GM12878 (cell line): ENCODE measurements at regions not wholly inside any gene's neighbourhood (a gene's known extent, or its start where the extent isn't known, plus 50 kb on each side); places are given as distances from the start of the nearest gene placed in this dataset.

Source experiments
- ATAC-seq: fragments of 200-7000 bp; cut with Tn5 transposase; 3 replicates; pipeline ENCODE4 v1.9.1; 2020; ENCODE audit warnings: mild to moderate bottlenecking, moderate library complexity
- BruUV-seq: library from RNA; stranded (reverse); fragments of 400-500 nt; replicated peaks from 2 replicates; lab custom pipeline; 2021; lab: Mats Ljungman, UMichigan
- CTCF ChIA-PET: fragments of 300-600 bp; sonication (Branson Sonifier 250); formaldehyde crosslinking; extraction: SDS; loops from one replicate; lab custom pipeline; 2021; ENCODE audit warnings: inconsistent platforms; lab: Yijun Ruan, JAX
- POLR2A ChIA-PET: fragments of 350-600 bp; formaldehyde crosslinking; extraction: SDS; loops from one replicate; lab custom pipeline; 2021; ENCODE audit warnings: inconsistent platforms; lab: Charles Lee
- RAD21 ChIA-PET: fragments of 300-600 bp; sonication (Branson Sonifier 250); formaldehyde crosslinking; loops from one replicate; lab custom pipeline; 2023; ENCODE audit warnings: antibody characterized with exemption; ENCODE audit not compliant: unreplicated experiment; lab: Charles Lee
- SMC1A ChIA-PET: fragments of 300-600 bp; sonication (Branson Sonifier 250); formaldehyde crosslinking; loops from one replicate; lab custom pipeline; 2023; ENCODE audit not compliant: unreplicated experiment, uncharacterized antibody; lab: Charles Lee
- DNase-seq: peaks from one replicate; pipeline ENCODE4 v3.0.0-alpha.2; 2011; ENCODE audit warnings: low read depth, low spot score
- FAIRE-seq: peaks from 3 replicates; lab custom pipeline; 2011; peaks lifted over from hg19 to GRCh38; lab: Jason Lieb, UNC
- H2AFZ ChIP-seq: 2 replicates; pipeline ENCODE4 v1.6.0; 2011; ENCODE audit warnings: low read depth, low read length, control low read depth; ENCODE audit not compliant: control insufficient read depth
- H3K27ac ChIP-seq: 2 replicates; pipeline ENCODE4 v1.5.1; 2011; ENCODE audit warnings: control low read depth; ENCODE audit not compliant: control insufficient read depth, insufficient read depth
- H3K27me3 ChIP-seq, 2 experiments: replicated peaks in 1 of 2; 2 replicates each; pipeline versions ENCODE4 v1.6.0 to v1.6.1; 2011; ENCODE audit warnings: low read length in 1 of 2; ENCODE audit not compliant: control insufficient read depth in 2 of 2, insufficient read depth in 2 of 2
- H3K36me3 ChIP-seq, 2 experiments: 2 replicates each; pipeline ENCODE4 v1.5.1; 2011; ENCODE audit warnings: low read length in 1 of 2; ENCODE audit not compliant: control insufficient read depth in 2 of 2, insufficient read depth in 2 of 2
- H3K4me1 ChIP-seq: 2 replicates; pipeline ENCODE4 v1.6.1; 2011; ENCODE audit warnings: mild to moderate bottlenecking, low read length, moderate library complexity, mixed read lengths; ENCODE audit not compliant: control insufficient read depth, insufficient read depth
- H3K4me2 ChIP-seq: 2 replicates; pipeline ENCODE4 v1.6.0; 2011; ENCODE audit warnings: control low read depth; ENCODE audit not compliant: control insufficient read depth, insufficient read depth
- H3K4me3 ChIP-seq: fragments of 200-600 bp; sonication (generic); 2 replicates; pipeline ENCODE4 v1.5.1; 2016
- H3K79me2 ChIP-seq: 2 replicates; pipeline ENCODE4 v1.6.0; 2011; ENCODE audit warnings: low read length; ENCODE audit not compliant: control insufficient read depth, insufficient read depth
- H3K9ac ChIP-seq: 2 replicates; pipeline ENCODE4 v1.8.0; 2011; ENCODE audit warnings: low read length, control low read depth, mixed read lengths; ENCODE audit not compliant: control insufficient read depth, insufficient read depth
- H3K9me3 ChIP-seq: replicated peaks from 3 replicates; pipeline ENCODE4 v1.5.1; 2011; ENCODE audit warnings: mild to moderate bottlenecking, low read length; ENCODE audit not compliant: control insufficient read depth, insufficient read depth
- H4K20me1 ChIP-seq: 2 replicates; pipeline ENCODE4 v1.6.0; 2011; ENCODE audit not compliant: control insufficient read depth, insufficient read depth
- BACH1 ChIP-seq: fragments of 450-650 bp; IDR thresholded peaks from 2 replicates; pipeline ENCODE4 v1.6.1; 2017; ENCODE audit warnings: mild to moderate bottlenecking, borderline replicate concordance
- BCLAF1 ChIP-seq: fragments of 450-650 bp; IDR thresholded peaks from 2 replicates; pipeline ENCODE4 v1.6.1; 2017; ENCODE audit warnings: antibody characterized with exemption, mild to moderate bottlenecking, moderate library complexity
- BMI1 ChIP-seq: fragments of 450-650 bp; IDR thresholded peaks from 2 replicates; pipeline ENCODE4 v1.6.1; 2016; ENCODE audit warnings: mild to moderate bottlenecking, moderate library complexity, borderline replicate concordance
- CHD2 ChIP-seq: IDR thresholded peaks from 2 replicates; pipeline ENCODE4 v1.6.1; 2011; ENCODE audit warnings: low read depth, low read length, improper control_type of control experiment, borderline replicate concordance
- CREM ChIP-seq: IDR thresholded peaks from 2 replicates; pipeline ENCODE4 v1.6.1; 2014; ENCODE audit warnings: antibody characterized with exemption, low read depth
- ELK1 ChIP-seq: IDR thresholded peaks from 2 replicates; pipeline ENCODE4 v1.6.1; 2012; ENCODE audit warnings: low read depth, low read length, improper control_type of control experiment
- ETV6 ChIP-seq, 2 experiments: fragments of 450-650 bp in 1 of 2; IDR thresholded peaks in 1 of 2; conservative IDR thresholded peaks in 1 of 2; 2 replicates each; pipeline ENCODE4 v1.6.1; 2014; ENCODE audit warnings: antibody characterized with exemption in 1 of 2, borderline replicate concordance in 1 of 2, low read depth in 1 of 2, mild to moderate bottlenecking in 1 of 2, moderate library complexity in 1 of 2
- IKZF1 ChIP-seq: fragments of 450-650 bp; conservative IDR thresholded peaks from 2 replicates; pipeline ENCODE4 v1.6.1; 2017; ENCODE audit warnings: antibody characterized with exemption, mild to moderate bottlenecking
- JUNB ChIP-seq: IDR thresholded peaks from 2 replicates; pipeline ENCODE4 v1.6.1; 2016; ENCODE audit warnings: antibody characterized with exemption, mild to moderate bottlenecking
- MTA3 ChIP-seq: IDR thresholded peaks from 2 replicates; pipeline ENCODE4 v1.6.1; 2012; ENCODE audit warnings: low read length, inconsistent platforms, borderline replicate concordance
- NFYA ChIP-seq: IDR thresholded peaks from 2 replicates; pipeline ENCODE4 v1.6.1; 2011; ENCODE audit warnings: low read depth, mild to moderate bottlenecking, low read length, improper control_type of control experiment, borderline replicate concordance
- NR2C1 ChIP-seq: fragments of 450-650 bp; IDR thresholded peaks from 2 replicates; pipeline ENCODE4 v1.6.1; 2017; ENCODE audit warnings: antibody characterized with exemption, mild to moderate bottlenecking, moderate library complexity
- PAX5 ChIP-seq: IDR thresholded peaks from 2 replicates; pipeline ENCODE4 v1.6.1; 2011; ENCODE audit warnings: low read depth, low read length, borderline replicate concordance
- PKNOX1 ChIP-seq: fragments of 450-650 bp; IDR thresholded peaks from 2 replicates; pipeline ENCODE4 v1.6.1; 2016; ENCODE audit warnings: mild to moderate bottlenecking
- POU2F2 ChIP-seq: IDR thresholded peaks from 3 replicates; pipeline ENCODE4 v1.6.1; 2011; ENCODE audit warnings: low read depth, mild to moderate bottlenecking, low read length, borderline replicate concordance
- TCF3 ChIP-seq: IDR thresholded peaks from 2 replicates; pipeline ENCODE4 v1.6.1; 2012; ENCODE audit warnings: low read depth, mild to moderate bottlenecking, low read length, borderline replicate concordance; ENCODE audit not compliant: insufficient read depth
- ZNF24 ChIP-seq: fragments of 450-650 bp; IDR thresholded peaks from 2 replicates; pipeline ENCODE4 v1.6.1; 2017; ENCODE audit warnings: antibody characterized with exemption, mild to moderate bottlenecking
- ZNF274 ChIP-seq: IDR thresholded peaks from one replicate; pipeline ENCODE4 v1.8.0; 2011; ENCODE audit not compliant: insufficient read length, insufficient read depth
- ZSCAN29 ChIP-seq: fragments of 450-650 bp; IDR thresholded peaks from 2 replicates; pipeline ENCODE4 v1.6.1; 2017; ENCODE audit warnings: mild to moderate bottlenecking, moderate library complexity
- WGBS: methylation state at CpG from one replicate; pipeline ENCODE4 v1.1.6; 2016; ENCODE audit warnings: low lambda C conversion rate; ENCODE audit not compliant: insufficient replicate concordance, insufficient coverage; ENCODE audit errors: missing lambda C conversion rate; 5-methylcytosine and 5-hydroxymethylcytosine counted together
- in situ Hi-C: fragments of 300-500 bp; cut with MboI; formaldehyde crosslinking; loops from 9 replicates; pipeline ENCODE4 v1.14.3; 2018; ENCODE audit warnings: mixed read lengths
- intact Hi-C: fragments of 100-400 bp; cut with micrococcal nuclease; formaldehyde crosslinking; loops from one replicate; pipeline ENCODE4 v1.14.2; 2022; ENCODE audit not compliant: unreplicated experiment

- TF ChIP-seq ETV6 (conservative IDR thresholded peaks at IDR 0.05 in 1 of 2, IDR thresholded peaks at IDR 0.05 in 1 of 2; ENCODE audit: borderline replicate concordance in 1 of 2, low read depth in 1 of 2), result no peak
- TF ChIP-seq TCF3, result no peak
- TF ChIP-seq CHD2, result no peak
- no peak for TF ChIP-seq PAX5
- TF ChIP-seq CREM, result no peak
These were observed 353.0 kb downstream of the ADAM29 start (continued) for GRCh38 chr4:175271010-175271630.

- no peaks in the 10 kb centered on the region for H4K20me1 ChIP-seq
- H3K4me1 ChIP-seq, result no peaks in the 10 kb centered on the region
- ChIA-PET CTCF (no interaction called here), SMC1A (no interaction called here), POLR2A (no interaction called here), RAD21 (no interaction called here)
- no peaks in the 10 kb centered on the region for H3K27me3 ChIP-seq
- intact Hi-C loops (no loop called here), in situ Hi-C loops (no loop called here)
- DNase-seq (no peak), FAIRE-seq (no peak), ATAC-seq (no peak)
- 16% methylated on average over 4 of the region's 4 CpGs for WGBS
- H3K36me3 ChIP-seq, result no peaks in the 10 kb centered on the region
- H3K9me3 ChIP-seq, result no peaks in the 10 kb centered on the region
- no peaks in the 10 kb centered on the region for H3K79me2 ChIP-seq
- no peak overlapping the region for H3K27ac ChIP-seq
- H3K9ac ChIP-seq, result no peak overlapping the region
- no peak overlapping the region for H3K4me2 ChIP-seq
- H2AFZ ChIP-seq, result no peak overlapping the region
- BruUV-seq, result no TSS peak
- no peak overlapping the region for H3K4me3 ChIP-seq
- no peak for TF ChIP-seq ZSCAN29
- no peak for TF ChIP-seq ZNF24
- TF ChIP-seq PKNOX1, result no peak
- no peak for TF ChIP-seq IKZF1
- TF ChIP-seq JUNB, result no peak
- no peak for TF ChIP-seq BMI1
- TF ChIP-seq BACH1, result no peak
- no peak for TF ChIP-seq POU2F2
- TF ChIP-seq MTA3, result no peak
- no peak for TF ChIP-seq NFYA
- no peak for TF ChIP-seq ZNF274
- no peak for TF ChIP-seq ELK1
- no peak for TF ChIP-seq NR2C1
- TF ChIP-seq BCLAF1, result no peak
These were observed 356.0 kb downstream of the ADAM29 start for GRCh38 chr4:175273995-175274753.
